Mesodermal cell (in vitro differentiated cells): ENCODE measurements at regions not wholly inside any gene's neighbourhood (a gene's known extent, or its start where the extent isn't known, plus 50 kb on each side); places are given as distances from the start of the nearest gene placed in this dataset.
"Not testable (repeated sequence)": the region's sequence is repeated elsewhere in the genome, so short reads cannot be mapped to it uniquely, and the experiment has no call there.

Experiments used
- H3K27ac ChIP-seq: 2 replicates; pipeline ENCODE4 v1.7.0; 2013; ENCODE audit warnings: mild to moderate bottlenecking, low read depth, low read length, moderate library complexity; ENCODE audit not compliant: severe bottlenecking
- H3K36me3 ChIP-seq: 2 replicates; pipeline ENCODE4 v1.7.1; 2013; ENCODE audit warnings: mild to moderate bottlenecking, low read length, moderate library complexity; ENCODE audit not compliant: control insufficient read depth, insufficient read depth
- H3K4me1 ChIP-seq: one replicate; pipeline ENCODE4 v1.7.1; 2013; ENCODE audit warnings: mild to moderate bottlenecking, low read length; ENCODE audit not compliant: insufficient read depth, control insufficient read depth, poor library complexity, severe bottlenecking
- H3K4me3 ChIP-seq: 2 replicates; pipeline ENCODE4 v1.7.0; 2013; ENCODE audit warnings: low read length, control low read depth, mild to moderate bottlenecking; ENCODE audit not compliant: insufficient read depth, poor library complexity, severe bottlenecking; ENCODE audit errors: extremely low read depth
- H3K9me3 ChIP-seq: 2 replicates; pipeline ENCODE4 v1.7.1; 2013; ENCODE audit warnings: mild to moderate bottlenecking, low read length, moderate library complexity; ENCODE audit not compliant: control insufficient read depth
- WGBS, 2 experiments: methylation state at CpG; one replicate each; pipeline ENCODE4 v1.1.5; 2013; ENCODE audit warnings: missing lambda C conversion rate in 2 of 2; ENCODE audit not compliant: insufficient coverage in 2 of 2; 5-methylcytosine and 5-hydroxymethylcytosine counted together

- H3K36me3 ChIP-seq, result no peaks in the 10 kb centered on the region
- no peak overlapping the region for H3K4me3 ChIP-seq
- no peak overlapping the region for H3K27ac ChIP-seq
- 83% methylated on average over 1 of the region's 1 CpG; no CpG with 5 or more reads in 1 of the 2 experiments for WGBS, 2 experiments
- no peaks in the 10 kb centered on the region for H3K9me3 ChIP-seq
- peaks cover 12% of the 10 kb centered on the region for H3K4me1 ChIP-seq
Measured at GRCh38 chr2:52292801-52293200, 1260.9 kb upstream of the NRXN1 start.

GRCh38 chr2:52289741-52290140 lies 1257.8 kb upstream of the NRXN1 start:
- Histone ChIP-seq H3K36me3 (no peaks in the 10 kb centered on the region), H3K27ac (no peak overlapping the region), H3K4me1 (peaks cover 13% of the 10 kb centered on the region), H3K9me3 (no peaks in the 10 kb centered on the region), H3K4me3 (no peak overlapping the region)

GRCh38 chr2:52288596-52288995 lies 1256.7 kb upstream of the NRXN1 start:
- Histone ChIP-seq H3K4me1 (peaks cover 6% of the 10 kb centered on the region), H3K4me3 (no peak overlapping the region), H3K27ac (no peak overlapping the region), H3K36me3 (no peaks in the 10 kb centered on the region), H3K9me3 (no peaks in the 10 kb centered on the region)

- H3K9me3 ChIP-seq, result peaks cover 8% of the 10 kb centered on the region
- no peak overlapping the region for H3K4me3 ChIP-seq
- no peaks in the 10 kb centered on the region for H3K36me3 ChIP-seq
- H3K4me1 ChIP-seq, result no peaks in the 10 kb centered on the region
- 70% methylated on average over 2 of the region's 3 CpGs; no CpG with 5 or more reads in 1 of the 2 experiments for WGBS, 2 experiments
- H3K27ac ChIP-seq, result no peak overlapping the region
Measured at GRCh38 chr2:52269696-52270485, 1238.0 kb upstream of the NRXN1 start.

- H3K27ac ChIP-seq, result no peak overlapping the region
- no peaks in the 10 kb centered on the region for H3K36me3 ChIP-seq
- WGBS, 2 experiments, result no CpG with 5 or more reads among the region's 2 CpGs
- no peaks in the 10 kb centered on the region for H3K4me1 ChIP-seq
- H3K9me3 ChIP-seq, result no peaks in the 10 kb centered on the region
- H3K4me3 ChIP-seq, result no peak overlapping the region
Measured at GRCh38 chr2:52264911-52265310, 1233.0 kb upstream of the NRXN1 start.

GRCh38 chr2:52264488-52264887 lies 1232.6 kb upstream of the NRXN1 start:
- WGBS, 2 experiments, result 76 to 86% methylated on average over 2 to 3 of the region's 3 CpGs
- no peaks in the 10 kb centered on the region for H3K4me1 ChIP-seq
- H3K27ac ChIP-seq, result no peak overlapping the region
- H3K36me3 ChIP-seq, result no peaks in the 10 kb centered on the region
- no peak overlapping the region for H3K4me3 ChIP-seq
- no peaks in the 10 kb centered on the region for H3K9me3 ChIP-seq

- H3K36me3 ChIP-seq, result no peaks in the 10 kb centered on the region
- no peak overlapping the region for H3K27ac ChIP-seq
- H3K9me3 ChIP-seq, result no peaks in the 10 kb centered on the region
- no peak overlapping the region for H3K4me3 ChIP-seq
- WGBS, 2 experiments, result 20% methylated on average over 1 of the region's 1 CpG; no CpG with 5 or more reads in 1 of the 2 experiments
- H3K4me1 ChIP-seq, result no peaks in the 10 kb centered on the region
Measured at GRCh38 chr2:52260904-52261303, 1229.0 kb upstream of the NRXN1 start.

GRCh38 chr2:52258967-52259366 lies 1227.0 kb upstream of the NRXN1 start:
- H3K36me3 ChIP-seq, H3K9me3 ChIP-seq, H3K27ac ChIP-seq, H3K4me1 ChIP-seq, H3K4me3 ChIP-seq: not testable (repeated sequence)
- 84 to 91% methylated on average over 7 to 11 of the region's 11 CpGs for whole genome bisulfite sequencing, 2 experiments

GRCh38 chr2:52258038-52258437 lies 1226.1 kb upstream of the NRXN1 start:
- no CpG with 5 or more reads among the region's 1 CpG for WGBS, 2 experiments
- Histone ChIP-seq H3K36me3 (no peaks in the 10 kb centered on the region), H3K4me1 (no peaks in the 10 kb centered on the region), H3K9me3 (no peaks in the 10 kb centered on the region), H3K27ac (no peak overlapping the region), H3K4me3 (no peak overlapping the region)

GRCh38 chr2:52253416-52253980 lies 1221.6 kb upstream of the NRXN1 start:
- Histone ChIP-seq H3K4me1 (no peaks in the 10 kb centered on the region), H3K4me3 (no peak overlapping the region), H3K27ac (no peak overlapping the region), H3K9me3 (no peaks in the 10 kb centered on the region), H3K36me3 (no peaks in the 10 kb centered on the region)
- WGBS, 2 experiments, result 86 to 90% methylated on average over 1 of the region's 5 CpGs

- Histone ChIP-seq H3K4me3 (no peak overlapping the region), H3K9me3 (no peaks in the 10 kb centered on the region), H3K4me1 (no peaks in the 10 kb centered on the region), H3K27ac (no peak overlapping the region), H3K36me3 (no peaks in the 10 kb centered on the region)
- WGBS, 2 experiments, result 100% methylated on average over 1 of the region's 1 CpG; no CpG with 5 or more reads in 1 of the 2 experiments
Measured at GRCh38 chr2:52238782-52239181, 1206.8 kb upstream of the NRXN1 start.
